ENCODE measurements at regions not wholly inside any gene's neighbourhood (a gene's known extent, or its start where the extent isn't known, plus 50 kb on each side); places are given as distances from the start of the nearest gene placed in this dataset.

DNA sequence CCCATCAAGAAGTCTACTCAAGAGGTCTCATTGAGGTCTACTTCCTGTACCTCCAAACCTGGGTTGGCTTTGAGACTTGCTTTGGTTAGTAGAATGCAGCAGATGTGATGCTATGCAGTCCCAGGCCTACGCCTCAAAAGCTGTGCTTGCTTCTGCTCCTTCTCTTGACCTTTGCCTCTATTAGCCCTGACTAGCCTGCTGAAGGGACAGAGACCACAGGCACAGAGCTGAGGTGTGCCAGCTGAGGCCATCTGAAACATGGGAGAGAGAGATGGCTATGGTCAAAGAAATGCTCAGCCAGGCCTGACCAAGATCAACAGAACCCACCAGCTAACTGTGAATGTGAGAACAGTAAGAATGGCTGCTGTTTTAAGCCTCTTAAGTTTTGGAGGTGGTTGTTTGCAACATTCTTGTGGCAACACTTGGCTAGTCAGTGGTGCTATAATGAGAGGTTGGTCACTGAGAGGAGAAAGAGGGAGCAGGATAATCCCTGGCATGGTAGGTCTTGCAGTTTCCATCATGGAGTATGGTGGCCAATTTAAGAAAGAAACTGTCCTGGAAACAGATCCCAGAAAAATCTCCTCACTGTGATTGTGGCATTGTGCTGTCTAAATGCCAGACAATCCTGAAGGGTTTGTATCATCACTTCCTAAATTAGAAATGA is 176.1 kb upstream of the PHYHIPL start:
- Mint-ChIP-seq H3K27ac (no peak overlapping the region), H3K9me3 (no peaks in the 10 kb centered on the region), H3K36me3 (ENCODE audit: low read depth) (no peaks in the 10 kb centered on the region), H3K27me3 (ENCODE audit: insufficient read depth, low read depth, poor library complexity) (no peaks in the 10 kb centered on the region), H3K4me1 (no peaks in the 10 kb centered on the region; the same call in 1 of the 3 replicates), H3K4me3 (no peak overlapping the region)
- TF ChIP-seq, protein P1, sequence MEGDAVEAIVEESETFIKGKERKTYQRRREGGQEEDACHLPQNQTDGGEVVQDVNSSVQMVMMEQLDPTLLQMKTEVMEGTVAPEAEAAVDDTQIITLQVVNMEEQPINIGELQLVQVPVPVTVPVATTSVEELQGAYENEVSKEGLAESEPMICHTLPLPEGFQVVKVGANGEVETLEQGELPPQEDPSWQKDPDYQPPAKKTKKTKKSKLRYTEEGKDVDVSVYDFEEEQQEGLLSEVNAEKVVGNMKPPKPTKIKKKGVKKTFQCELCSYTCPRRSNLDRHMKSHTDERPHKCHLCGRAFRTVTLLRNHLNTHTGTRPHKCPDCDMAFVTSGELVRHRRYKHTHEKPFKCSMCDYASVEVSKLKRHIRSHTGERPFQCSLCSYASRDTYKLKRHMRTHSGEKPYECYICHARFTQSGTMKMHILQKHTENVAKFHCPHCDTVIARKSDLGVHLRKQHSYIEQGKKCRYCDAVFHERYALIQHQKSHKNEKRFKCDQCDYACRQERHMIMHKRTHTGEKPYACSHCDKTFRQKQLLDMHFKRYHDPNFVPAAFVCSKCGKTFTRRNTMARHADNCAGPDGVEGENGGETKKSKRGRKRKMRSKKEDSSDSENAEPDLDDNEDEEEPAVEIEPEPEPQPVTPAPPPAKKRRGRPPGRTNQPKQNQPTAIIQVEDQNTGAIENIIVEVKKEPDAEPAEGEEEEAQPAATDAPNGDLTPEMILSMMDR (conservative IDR thresholded peaks at IDR 0.05; ENCODE audit: low read depth in 2 of 2), result no peak
- TF ChIP-seq ZNF331 (CRISPR knock-in tag; IDR thresholded peaks at IDR 0.05; ENCODE audit: low read depth), result no peak
- TF ChIP-seq, protein P2, sequence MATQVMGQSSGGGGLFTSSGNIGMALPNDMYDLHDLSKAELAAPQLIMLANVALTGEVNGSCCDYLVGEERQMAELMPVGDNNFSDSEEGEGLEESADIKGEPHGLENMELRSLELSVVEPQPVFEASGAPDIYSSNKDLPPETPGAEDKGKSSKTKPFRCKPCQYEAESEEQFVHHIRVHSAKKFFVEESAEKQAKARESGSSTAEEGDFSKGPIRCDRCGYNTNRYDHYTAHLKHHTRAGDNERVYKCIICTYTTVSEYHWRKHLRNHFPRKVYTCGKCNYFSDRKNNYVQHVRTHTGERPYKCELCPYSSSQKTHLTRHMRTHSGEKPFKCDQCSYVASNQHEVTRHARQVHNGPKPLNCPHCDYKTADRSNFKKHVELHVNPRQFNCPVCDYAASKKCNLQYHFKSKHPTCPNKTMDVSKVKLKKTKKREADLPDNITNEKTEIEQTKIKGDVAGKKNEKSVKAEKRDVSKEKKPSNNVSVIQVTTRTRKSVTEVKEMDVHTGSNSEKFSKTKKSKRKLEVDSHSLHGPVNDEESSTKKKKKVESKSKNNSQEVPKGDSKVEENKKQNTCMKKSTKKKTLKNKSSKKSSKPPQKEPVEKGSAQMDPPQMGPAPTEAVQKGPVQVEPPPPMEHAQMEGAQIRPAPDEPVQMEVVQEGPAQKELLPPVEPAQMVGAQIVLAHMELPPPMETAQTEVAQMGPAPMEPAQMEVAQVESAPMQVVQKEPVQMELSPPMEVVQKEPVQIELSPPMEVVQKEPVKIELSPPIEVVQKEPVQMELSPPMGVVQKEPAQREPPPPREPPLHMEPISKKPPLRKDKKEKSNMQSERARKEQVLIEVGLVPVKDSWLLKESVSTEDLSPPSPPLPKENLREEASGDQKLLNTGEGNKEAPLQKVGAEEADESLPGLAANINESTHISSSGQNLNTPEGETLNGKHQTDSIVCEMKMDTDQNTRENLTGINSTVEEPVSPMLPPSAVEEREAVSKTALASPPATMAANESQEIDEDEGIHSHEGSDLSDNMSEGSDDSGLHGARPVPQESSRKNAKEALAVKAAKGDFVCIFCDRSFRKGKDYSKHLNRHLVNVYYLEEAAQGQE (IDR thresholded peaks at IDR 0.05; ENCODE audit: unreplicated experiment), result no peak
- TF ChIP-seq STAT1 (IDR thresholded peaks at IDR 0.05; ENCODE audit: unreplicated experiment), result no peak
- TF ChIP-seq, protein P3, sequence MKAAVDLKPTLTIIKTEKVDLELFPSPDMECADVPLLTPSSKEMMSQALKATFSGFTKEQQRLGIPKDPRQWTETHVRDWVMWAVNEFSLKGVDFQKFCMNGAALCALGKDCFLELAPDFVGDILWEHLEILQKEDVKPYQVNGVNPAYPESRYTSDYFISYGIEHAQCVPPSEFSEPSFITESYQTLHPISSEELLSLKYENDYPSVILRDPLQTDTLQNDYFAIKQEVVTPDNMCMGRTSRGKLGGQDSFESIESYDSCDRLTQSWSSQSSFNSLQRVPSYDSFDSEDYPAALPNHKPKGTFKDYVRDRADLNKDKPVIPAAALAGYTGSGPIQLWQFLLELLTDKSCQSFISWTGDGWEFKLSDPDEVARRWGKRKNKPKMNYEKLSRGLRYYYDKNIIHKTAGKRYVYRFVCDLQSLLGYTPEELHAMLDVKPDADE (IDR thresholded peaks at IDR 0.05), result no peak
- TF ChIP-seq EZH2 (IDR thresholded peaks at IDR 0.05; ENCODE audit: low read depth, unreplicated experiment), result no peak
- TF ChIP-seq POLR2AphosphoS5 (IDR thresholded peaks at IDR 0.05; ENCODE audit: low read depth), result no peak
- TF ChIP-seq EZH2phosphoT487 (IDR thresholded peaks at IDR 0.05; ENCODE audit: unreplicated experiment), result no peak
- no peak for TF ChIP-seq JUNB (IDR thresholded peaks at IDR 0.05; ENCODE audit: unreplicated experiment)
- no peak for TF ChIP-seq ZNF114 (CRISPR knock-in tag; IDR thresholded peaks at IDR 0.05)
- TF ChIP-seq, protein P4, sequence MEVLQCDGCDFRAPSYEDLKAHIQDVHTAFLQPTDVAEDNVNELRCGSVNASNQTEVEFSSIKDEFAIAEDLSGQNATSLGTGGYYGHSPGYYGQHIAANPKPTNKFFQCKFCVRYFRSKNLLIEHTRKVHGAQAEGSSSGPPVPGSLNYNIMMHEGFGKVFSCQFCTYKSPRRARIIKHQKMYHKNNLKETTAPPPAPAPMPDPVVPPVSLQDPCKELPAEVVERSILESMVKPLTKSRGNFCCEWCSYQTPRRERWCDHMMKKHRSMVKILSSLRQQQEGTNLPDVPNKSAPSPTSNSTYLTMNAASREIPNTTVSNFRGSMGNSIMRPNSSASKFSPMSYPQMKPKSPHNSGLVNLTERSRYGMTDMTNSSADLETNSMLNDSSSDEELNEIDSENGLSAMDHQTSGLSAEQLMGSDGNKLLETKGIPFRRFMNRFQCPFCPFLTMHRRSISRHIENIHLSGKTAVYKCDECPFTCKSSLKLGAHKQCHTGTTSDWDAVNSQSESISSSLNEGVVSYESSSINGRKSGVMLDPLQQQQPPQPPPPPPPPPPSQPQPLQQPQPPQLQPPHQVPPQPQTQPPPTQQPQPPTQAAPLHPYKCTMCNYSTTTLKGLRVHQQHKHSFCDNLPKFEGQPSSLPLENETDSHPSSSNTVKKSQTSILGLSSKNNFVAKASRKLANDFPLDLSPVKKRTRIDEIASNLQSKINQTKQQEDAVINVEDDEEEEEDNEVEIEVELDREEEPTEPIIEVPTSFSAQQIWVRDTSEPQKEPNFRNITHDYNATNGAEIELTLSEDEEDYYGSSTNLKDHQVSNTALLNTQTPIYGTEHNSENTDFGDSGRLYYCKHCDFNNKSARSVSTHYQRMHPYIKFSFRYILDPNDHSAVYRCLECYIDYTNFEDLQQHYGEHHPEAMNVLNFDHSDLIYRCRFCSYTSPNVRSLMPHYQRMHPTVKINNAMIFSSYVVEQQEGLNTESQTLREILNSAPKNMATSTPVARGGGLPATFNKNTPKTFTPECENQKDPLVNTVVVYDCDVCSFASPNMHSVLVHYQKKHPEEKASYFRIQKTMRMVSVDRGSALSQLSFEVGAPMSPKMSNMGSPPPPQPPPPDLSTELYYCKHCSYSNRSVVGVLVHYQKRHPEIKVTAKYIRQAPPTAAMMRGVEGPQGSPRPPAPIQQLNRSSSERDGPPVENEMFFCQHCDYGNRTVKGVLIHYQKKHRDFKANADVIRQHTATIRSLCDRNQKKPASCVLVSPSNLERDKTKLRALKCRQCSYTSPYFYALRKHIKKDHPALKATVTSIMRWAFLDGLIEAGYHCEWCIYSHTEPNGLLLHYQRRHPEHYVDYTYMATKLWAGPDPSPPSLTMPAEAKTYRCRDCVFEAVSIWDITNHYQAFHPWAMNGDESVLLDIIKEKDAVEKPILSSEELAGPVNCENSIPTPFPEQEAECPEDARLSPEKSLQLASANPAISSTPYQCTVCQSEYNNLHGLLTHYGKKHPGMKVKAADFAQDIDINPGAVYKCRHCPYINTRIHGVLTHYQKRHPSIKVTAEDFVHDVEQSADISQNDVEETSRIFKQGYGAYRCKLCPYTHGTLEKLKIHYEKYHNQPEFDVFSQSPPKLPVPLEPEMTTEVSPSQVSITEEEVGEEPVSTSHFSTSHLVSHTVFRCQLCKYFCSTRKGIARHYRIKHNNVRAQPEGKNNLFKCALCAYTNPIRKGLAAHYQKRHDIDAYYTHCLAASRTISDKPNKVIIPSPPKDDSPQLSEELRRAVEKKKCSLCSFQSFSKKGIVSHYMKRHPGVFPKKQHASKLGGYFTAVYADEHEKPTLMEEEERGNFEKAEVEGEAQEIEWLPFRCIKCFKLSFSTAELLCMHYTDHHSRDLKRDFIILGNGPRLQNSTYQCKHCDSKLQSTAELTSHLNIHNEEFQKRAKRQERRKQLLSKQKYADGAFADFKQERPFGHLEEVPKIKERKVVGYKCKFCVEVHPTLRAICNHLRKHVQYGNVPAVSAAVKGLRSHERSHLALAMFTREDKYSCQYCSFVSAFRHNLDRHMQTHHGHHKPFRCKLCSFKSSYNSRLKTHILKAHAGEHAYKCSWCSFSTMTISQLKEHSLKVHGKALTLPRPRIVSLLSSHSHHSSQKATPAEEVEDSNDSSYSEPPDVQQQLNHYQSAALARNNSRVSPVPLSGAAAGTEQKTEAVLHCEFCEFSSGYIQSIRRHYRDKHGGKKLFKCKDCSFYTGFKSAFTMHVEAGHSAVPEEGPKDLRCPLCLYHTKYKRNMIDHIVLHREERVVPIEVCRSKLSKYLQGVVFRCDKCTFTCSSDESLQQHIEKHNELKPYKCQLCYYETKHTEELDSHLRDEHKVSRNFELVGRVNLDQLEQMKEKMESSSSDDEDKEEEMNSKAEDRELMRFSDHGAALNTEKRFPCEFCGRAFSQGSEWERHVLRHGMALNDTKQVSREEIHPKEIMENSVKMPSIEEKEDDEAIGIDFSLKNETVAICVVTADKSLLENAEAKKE (CRISPR knock-in tag; IDR thresholded peaks at IDR 0.05), result no peak
- TF ChIP-seq NANOG (IDR thresholded peaks at IDR 0.05; ENCODE audit: borderline replicate concordance), result no peak
- no peak for TF ChIP-seq CREB1 (CRISPR knock-in tag; IDR thresholded peaks at IDR 0.05; ENCODE audit: low read depth)
- Histone ChIP-seq H2AFZ (no peak overlapping the region), H4K20me1 (replicated peaks; ENCODE audit: insufficient read depth) (no peaks in the 10 kb centered on the region), H3K4me2 (no peak overlapping the region), H3K27me3 (ENCODE audit: insufficient read depth) (no peaks in the 10 kb centered on the region), H3K27ac (ENCODE audit: low read depth) (no peak overlapping the region), H3K4me3 (no peak overlapping the region), H3K79me2 (replicated peaks; ENCODE audit: insufficient read depth) (no peaks in the 10 kb centered on the region), H3F3A (replicated peaks; ENCODE audit: low read depth) (no peaks in the 10 kb centered on the region), H3K9me2 (ENCODE audit: insufficient read depth) (peaks cover 4% of the 10 kb centered on the region; the same call in 1 of the 2 replicates), H3K4me1 (ENCODE audit: insufficient read depth) (no peaks in the 10 kb centered on the region), H3K36me3 (ENCODE audit: insufficient read depth) (no peaks in the 10 kb centered on the region)
- ATAC-seq (no peak), DNase-seq (ENCODE audit: low spot score) (no peak)

Measured in GM23338 (cell line).